MM.1S (cell line): ENCODE measurements at regions not wholly inside any gene's neighbourhood (a gene's known extent, or its start where the extent isn't known, plus 50 kb on each side); places are given as distances from the start of the nearest gene placed in this dataset.

ENCODE experiments used
- DNase-seq: peaks from one replicate; pipeline ENCODE4 v3.0.0-alpha.2; 2015
- H2AFZ ChIP-seq: fragments of 300-600 bp; sonication (generic); 2 replicates; pipeline ENCODE4 v1.6.0; 2016; ENCODE audit warnings: antibody characterized with exemption, low read length
- H3F3A ChIP-seq: fragments of 300-600 bp; sonication (generic); 2 replicates; pipeline ENCODE4 v1.6.1; 2016; ENCODE audit warnings: mild to moderate bottlenecking, antibody characterized with exemption, low read length, moderate library complexity, mixed read lengths; ENCODE audit not compliant: insufficient read depth
- H3K27ac ChIP-seq: fragments of 300-600 bp; sonication (generic); 2 replicates; pipeline ENCODE4 v1.5.1; 2016; ENCODE audit warnings: mild to moderate bottlenecking, low read length
- H3K27me3 ChIP-seq: fragments of 300-600 bp; sonication (generic); replicated peaks from 2 replicates; pipeline ENCODE4 v1.6.0; 2016; ENCODE audit warnings: low read length; ENCODE audit not compliant: insufficient read depth
- H3K36me3 ChIP-seq: fragments of 300-600 bp; sonication (generic); replicated peaks from 2 replicates; pipeline ENCODE4 v1.6.1; 2016; ENCODE audit warnings: mild to moderate bottlenecking, low read length, mixed read lengths; ENCODE audit not compliant: insufficient read depth
- H3K4me1 ChIP-seq: fragments of 300-600 bp; sonication (generic); 2 replicates; pipeline ENCODE4 v1.6.1; 2016; ENCODE audit warnings: low read length, mixed read lengths
- H3K4me2 ChIP-seq: fragments of 300-600 bp; sonication (generic); 2 replicates; pipeline ENCODE4 v1.6.0; 2016; ENCODE audit warnings: low read depth, low read length
- H3K4me3 ChIP-seq: fragments of 300-600 bp; sonication (generic); 2 replicates; pipeline ENCODE4 v1.5.1; 2016; ENCODE audit warnings: low read length, mixed read lengths
- H3K79me2 ChIP-seq: fragments of 300-600 bp; sonication (generic); 2 replicates; pipeline ENCODE4 v1.6.1; 2016; ENCODE audit warnings: mixed run types, low read length, mixed read lengths
- H3K9ac ChIP-seq: fragments of 300-600 bp; sonication (generic); 2 replicates; pipeline ENCODE4 v1.6.1; 2016; ENCODE audit warnings: low read length, mixed read lengths
- H3K9me2 ChIP-seq: fragments of 300-600 bp; sonication (generic); replicated peaks from 2 replicates; pipeline ENCODE4 v1.6.1; 2016; ENCODE audit warnings: mild to moderate bottlenecking, low read length, mixed read lengths; ENCODE audit not compliant: insufficient read depth
- H3K9me3 ChIP-seq: fragments of 300-600 bp; sonication (generic); replicated peaks from 2 replicates; pipeline ENCODE4 v1.6.1; 2016; ENCODE audit warnings: mild to moderate bottlenecking, low read length, mixed read lengths; ENCODE audit not compliant: insufficient read depth
- H4K20me1 ChIP-seq: fragments of 300-600 bp; sonication (generic); 2 replicates; pipeline ENCODE4 v1.6.1; 2016; ENCODE audit warnings: mild to moderate bottlenecking, low read length, moderate library complexity, mixed read lengths; ENCODE audit not compliant: insufficient read depth
- CTCF ChIP-seq: fragments of 300-600 bp; sonication (generic); IDR thresholded peaks from 2 replicates; pipeline ENCODE4 v1.5.1; 2016; ENCODE audit warnings: antibody characterized with exemption, low read length, mixed read lengths
- EZH2 ChIP-seq: fragments of 300-600 bp; sonication (generic); optimal IDR thresholded peaks from 2 replicates; pipeline ENCODE3; 2017; ENCODE audit warnings: low read depth, mild to moderate bottlenecking, antibody characterized with exemption, low read length, mixed read lengths
- EZH2phosphoT487 ChIP-seq: fragments of 300-600 bp; sonication (generic); IDR thresholded peaks from 2 replicates; pipeline ENCODE4 v1.6.1; 2018; ENCODE audit warnings: antibody characterized with exemption, low read length

GRCh38 chr13:53241891-53242348 lies 213.3 kb downstream of the OLFM4 start:
- Histone ChIP-seq H3K4me1 (no peaks in the 10 kb centered on the region), H3F3A (no peaks in the 10 kb centered on the region), H3K9me2 (no peaks in the 10 kb centered on the region), H3K79me2 (no peaks in the 10 kb centered on the region), H3K4me3 (no peak overlapping the region), H3K4me2 (no peak overlapping the region), H2AFZ (no peak overlapping the region), H3K9ac (no peak overlapping the region), H3K36me3 (no peaks in the 10 kb centered on the region), H3K27me3 (no peaks in the 10 kb centered on the region), H4K20me1 (no peaks in the 10 kb centered on the region), H3K9me3 (no peaks in the 10 kb centered on the region), H3K27ac (no peak overlapping the region)
- TF ChIP-seq EZH2 = no peak
- no peak for TF ChIP-seq EZH2phosphoT487
- TF ChIP-seq CTCF = no peak
- no peak for DNase-seq

- TF ChIP-seq EZH2 = no peak
- TF ChIP-seq EZH2phosphoT487 = no peak
- no peak for TF ChIP-seq CTCF
- H3K9me2 ChIP-seq = no peaks in the 10 kb centered on the region
- DNase-seq = no peak
- H3K4me1 ChIP-seq = no peaks in the 10 kb centered on the region
- no peak overlapping the region for H3K9ac ChIP-seq
- H3K9me3 ChIP-seq = no peaks in the 10 kb centered on the region
- H3K79me2 ChIP-seq = no peaks in the 10 kb centered on the region
- H2AFZ ChIP-seq = no peak overlapping the region
- H3K4me2 ChIP-seq = no peak overlapping the region
- no peaks in the 10 kb centered on the region for H3K36me3 ChIP-seq
- H3K27me3 ChIP-seq = no peaks in the 10 kb centered on the region
- H3K4me3 ChIP-seq = no peak overlapping the region
- no peaks in the 10 kb centered on the region for H4K20me1 ChIP-seq
- no peaks in the 10 kb centered on the region for H3F3A ChIP-seq
- H3K27ac ChIP-seq = no peak overlapping the region
Measured at GRCh38 chr13:53249236-53249635, 220.6 kb downstream of the OLFM4 start.

GRCh38 chr13:53250272-53250875 lies 221.8 kb downstream of the OLFM4 start:
- no peak overlapping the region for H3K9ac ChIP-seq
- H3K36me3 ChIP-seq = no peaks in the 10 kb centered on the region
- H3K4me2 ChIP-seq = no peak overlapping the region
- H3K4me1 ChIP-seq = no peaks in the 10 kb centered on the region
- H3K4me3 ChIP-seq = no peak overlapping the region
- H3F3A ChIP-seq = no peaks in the 10 kb centered on the region
- DNase-seq = peak; percentile 65
- no peaks in the 10 kb centered on the region for H3K79me2 ChIP-seq
- H3K9me3 ChIP-seq = no peaks in the 10 kb centered on the region
- H2AFZ ChIP-seq = no peak overlapping the region
- H3K9me2 ChIP-seq = no peaks in the 10 kb centered on the region
- H3K27ac ChIP-seq = no peak overlapping the region
- H4K20me1 ChIP-seq = no peaks in the 10 kb centered on the region
- no peaks in the 10 kb centered on the region for H3K27me3 ChIP-seq
- TF ChIP-seq CTCF (peak; percentile 58), EZH2phosphoT487 (no peak)
